ENCODE measurements at regions not wholly inside any gene's neighbourhood (a gene's known extent, or its start where the extent isn't known, plus 50 kb on each side); places are given as distances from the start of the nearest gene placed in this dataset.

DNA sequence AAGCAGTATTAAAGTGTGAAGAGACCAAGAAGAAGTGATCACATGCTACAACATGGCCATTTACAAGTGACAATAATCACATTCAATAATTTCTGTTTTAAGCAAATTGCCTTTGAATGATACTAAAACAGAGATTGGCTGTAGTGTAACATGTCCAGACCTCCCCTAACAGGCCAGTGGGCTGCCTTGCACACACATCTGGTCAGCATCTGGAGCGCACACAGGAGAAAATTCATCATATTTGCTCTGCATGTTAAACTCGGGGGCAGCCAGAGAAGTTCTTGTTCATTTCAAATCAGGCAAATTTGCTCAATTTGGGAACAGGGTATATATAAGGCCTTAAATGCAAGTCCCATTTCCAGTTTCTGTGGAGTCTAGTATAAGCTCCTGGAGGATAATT is 111.1 kb upstream of the FBXL7 start:
- Mint-ChIP-seq H3K36me3 (ENCODE audit: low read depth) (no peaks in the 10 kb centered on the region), H3K4me3 (no peak overlapping the region), H3K27me3 (ENCODE audit: low read depth) (no peaks in the 10 kb centered on the region), H3K9me3 (no peaks in the 10 kb centered on the region), H3K27ac (peak overlapping the region; percentile 4 to 12 (median 4)), H3K4me1 (peaks cover 32% of the 10 kb centered on the region)
- TF ChIP-seq, protein P1, sequence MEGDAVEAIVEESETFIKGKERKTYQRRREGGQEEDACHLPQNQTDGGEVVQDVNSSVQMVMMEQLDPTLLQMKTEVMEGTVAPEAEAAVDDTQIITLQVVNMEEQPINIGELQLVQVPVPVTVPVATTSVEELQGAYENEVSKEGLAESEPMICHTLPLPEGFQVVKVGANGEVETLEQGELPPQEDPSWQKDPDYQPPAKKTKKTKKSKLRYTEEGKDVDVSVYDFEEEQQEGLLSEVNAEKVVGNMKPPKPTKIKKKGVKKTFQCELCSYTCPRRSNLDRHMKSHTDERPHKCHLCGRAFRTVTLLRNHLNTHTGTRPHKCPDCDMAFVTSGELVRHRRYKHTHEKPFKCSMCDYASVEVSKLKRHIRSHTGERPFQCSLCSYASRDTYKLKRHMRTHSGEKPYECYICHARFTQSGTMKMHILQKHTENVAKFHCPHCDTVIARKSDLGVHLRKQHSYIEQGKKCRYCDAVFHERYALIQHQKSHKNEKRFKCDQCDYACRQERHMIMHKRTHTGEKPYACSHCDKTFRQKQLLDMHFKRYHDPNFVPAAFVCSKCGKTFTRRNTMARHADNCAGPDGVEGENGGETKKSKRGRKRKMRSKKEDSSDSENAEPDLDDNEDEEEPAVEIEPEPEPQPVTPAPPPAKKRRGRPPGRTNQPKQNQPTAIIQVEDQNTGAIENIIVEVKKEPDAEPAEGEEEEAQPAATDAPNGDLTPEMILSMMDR (IDR thresholded peaks at IDR 0.05; ENCODE audit: unreplicated experiment in 3 of 3) = no peak

DNA sequence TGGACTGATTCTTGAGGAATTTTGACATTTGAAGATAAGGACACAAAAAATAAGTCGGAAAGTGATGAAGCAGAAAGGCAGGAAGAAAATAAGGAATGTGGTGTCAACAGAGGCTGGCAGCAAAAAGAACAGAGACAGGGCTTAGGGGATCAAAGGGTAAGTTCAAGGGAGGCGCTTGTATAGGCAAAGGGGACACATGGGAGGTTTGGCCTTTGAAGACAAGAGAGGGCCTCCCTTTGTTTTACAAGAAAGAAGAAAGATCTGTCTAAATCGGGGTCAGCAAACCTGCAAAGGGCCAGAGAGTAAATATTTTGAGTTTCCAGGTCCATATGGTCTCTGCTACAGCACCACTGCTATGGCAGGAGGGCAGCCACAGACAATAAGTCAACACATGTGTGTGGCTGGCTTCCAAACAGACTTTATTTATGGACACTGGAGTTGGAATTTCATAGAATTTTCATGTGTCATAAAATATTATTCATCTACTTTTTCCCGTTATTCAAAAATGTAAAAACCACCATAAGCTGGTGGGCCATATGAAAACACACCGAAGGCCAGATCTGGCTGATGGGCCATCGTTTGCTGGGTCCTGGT is 112.0 kb upstream of the FBXL7 start:
- Mint-ChIP-seq H3K27ac (peak overlapping the region in 2 of 3 experiments; percentile 12), H3K4me3 (peak overlapping the region in 1 of 3 experiments; percentile 1), H3K36me3 (ENCODE audit: low read depth) (no peaks in the 10 kb centered on the region), H3K4me1 (peaks cover 32% of the 10 kb centered on the region), H3K27me3 (ENCODE audit: low read depth) (no peaks in the 10 kb centered on the region), H3K9me3 (no peaks in the 10 kb centered on the region)
- TF ChIP-seq, protein P1 (IDR thresholded peaks at IDR 0.05; ENCODE audit: unreplicated experiment in 3 of 3) = no peak

DNA sequence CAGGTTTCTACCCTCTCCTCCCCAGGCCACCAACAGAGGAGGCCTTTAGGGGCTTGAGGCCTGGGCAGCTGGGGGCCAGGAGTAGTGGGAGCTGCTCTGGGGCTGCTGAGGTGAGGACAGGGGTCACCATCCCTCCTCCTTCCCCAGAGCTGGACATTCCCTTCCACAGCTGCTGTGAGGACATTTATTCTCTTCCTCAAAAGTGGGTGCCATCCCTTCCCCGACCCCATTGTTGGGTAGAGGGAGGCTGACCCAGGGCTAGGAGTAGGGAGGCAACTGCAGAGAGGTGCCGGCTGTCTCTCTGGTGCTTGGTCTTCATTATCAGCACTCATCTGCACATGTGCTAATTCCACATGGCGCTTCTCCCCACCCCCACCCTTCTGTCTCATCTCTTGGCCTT is 113.9 kb upstream of the FBXL7 start:
- no peaks in the 10 kb centered on the region for H3K27me3 Mint-ChIP-seq (ENCODE audit: low read depth)
- TF ChIP-seq, protein P1 (IDR thresholded peaks at IDR 0.05; ENCODE audit: unreplicated experiment in 3 of 3) = no peak
- no peaks in the 10 kb centered on the region for H3K9me3 Mint-ChIP-seq
- peaks cover 26% of the 10 kb centered on the region for H3K4me1 Mint-ChIP-seq
- no peak overlapping the region for H3K4me3 Mint-ChIP-seq
- no peaks in the 10 kb centered on the region for H3K36me3 Mint-ChIP-seq (ENCODE audit: low read depth)
- H3K27ac Mint-ChIP-seq = no peak overlapping the region

DNA sequence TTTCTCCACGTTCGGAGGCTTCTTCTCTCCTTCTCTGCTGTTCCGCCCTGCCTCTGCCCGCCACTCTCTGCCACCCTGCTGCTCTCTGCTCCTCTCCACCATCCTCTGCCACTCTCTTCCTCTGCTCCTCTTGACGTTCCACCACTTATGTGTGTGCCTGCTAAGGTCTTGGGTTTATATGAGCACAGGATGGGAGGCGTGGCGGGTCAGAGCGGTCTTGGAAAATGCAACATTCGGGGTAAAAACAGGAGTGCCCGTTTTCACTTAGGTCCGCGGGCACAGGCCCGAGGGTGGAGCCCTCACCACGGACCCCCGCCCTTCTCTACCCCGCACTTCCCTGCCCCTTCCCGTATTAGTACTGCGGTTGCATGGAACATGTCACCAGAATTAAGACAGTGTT is 114.4 kb upstream of the FBXL7 start:
- TF ChIP-seq, protein P1 (IDR thresholded peaks at IDR 0.05; ENCODE audit: unreplicated experiment in 3 of 3) = no peak
- H3K4me1 Mint-ChIP-seq = peaks cover 24% of the 10 kb centered on the region
- no peaks in the 10 kb centered on the region for H3K9me3 Mint-ChIP-seq
- no peak overlapping the region for H3K4me3 Mint-ChIP-seq
- no peaks in the 10 kb centered on the region for H3K27me3 Mint-ChIP-seq (ENCODE audit: low read depth)
- H3K27ac Mint-ChIP-seq = peak overlapping the region in 1 of 3 experiments; percentile 58
- no peaks in the 10 kb centered on the region for H3K36me3 Mint-ChIP-seq (ENCODE audit: low read depth)

DNA sequence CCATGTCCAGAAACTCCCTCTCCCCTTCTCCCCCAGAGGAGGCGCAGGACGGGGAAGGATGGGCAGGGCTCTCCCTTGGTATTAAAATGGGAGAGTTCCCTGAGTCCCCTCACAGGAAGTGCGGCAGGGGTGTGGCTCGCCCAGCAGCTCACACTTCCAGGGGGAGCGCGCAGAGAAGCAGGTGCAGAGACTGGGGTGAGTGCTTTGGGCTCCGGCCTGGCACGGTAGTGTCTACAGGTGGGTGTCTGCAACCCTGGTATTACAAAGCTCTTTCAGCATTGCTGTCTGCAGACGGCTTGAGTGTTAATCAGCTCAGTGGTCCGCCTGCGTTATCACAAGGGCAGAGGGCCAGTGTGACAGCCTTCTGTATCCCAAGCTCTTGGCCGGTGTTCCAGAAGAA is 114.9 kb upstream of the FBXL7 start:
- no peaks in the 10 kb centered on the region for H3K36me3 Mint-ChIP-seq (ENCODE audit: low read depth)
- TF ChIP-seq, protein P1 (IDR thresholded peaks at IDR 0.05; ENCODE audit: unreplicated experiment in 3 of 3) = no peak
- no peak overlapping the region for H3K4me3 Mint-ChIP-seq
- H3K27ac Mint-ChIP-seq = no peak overlapping the region
- H3K27me3 Mint-ChIP-seq (ENCODE audit: low read depth) = no peaks in the 10 kb centered on the region
- H3K9me3 Mint-ChIP-seq = no peaks in the 10 kb centered on the region
- H3K4me1 Mint-ChIP-seq = peaks cover 24% of the 10 kb centered on the region

DNA sequence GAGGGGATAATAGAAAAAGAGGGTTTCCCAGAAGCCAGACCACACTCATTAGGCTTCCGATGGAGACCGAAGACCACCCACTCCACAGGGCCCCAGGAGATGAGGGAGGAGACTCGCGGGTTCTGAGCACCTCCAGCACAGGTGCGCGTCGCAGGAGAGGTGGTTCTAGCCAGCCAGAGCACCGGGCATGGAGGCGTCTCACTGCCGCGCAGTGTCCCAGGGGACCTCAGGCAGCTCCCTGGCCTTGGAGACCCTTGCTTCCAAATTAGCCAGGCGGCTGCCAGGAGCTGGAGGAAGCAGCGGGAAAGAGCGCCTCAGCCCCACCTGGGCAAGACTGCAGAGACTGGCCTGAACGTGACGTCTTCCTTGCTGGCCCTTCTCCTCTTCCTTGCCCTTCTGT is 115.4 kb upstream of the FBXL7 start:
- no peaks in the 10 kb centered on the region for H3K36me3 Mint-ChIP-seq (ENCODE audit: low read depth)

More for the DNA sequence above, 115.4 kb upstream of the FBXL7 start:
- TF ChIP-seq, protein P1 (IDR thresholded peaks at IDR 0.05; ENCODE audit: unreplicated experiment in 3 of 3) = no peak
- no peaks in the 10 kb centered on the region for H3K9me3 Mint-ChIP-seq
- H3K4me1 Mint-ChIP-seq = peaks cover 24% of the 10 kb centered on the region
- no peak overlapping the region for H3K4me3 Mint-ChIP-seq
- no peak overlapping the region for H3K27ac Mint-ChIP-seq
- no peaks in the 10 kb centered on the region for H3K27me3 Mint-ChIP-seq (ENCODE audit: low read depth)

All from nephron (organoid).